CD4-positive, CD25-positive, alpha-beta regulatory T cell (primary cell): ENCODE measurements at regions not wholly inside any gene's neighbourhood (a gene's known extent, or its start where the extent isn't known, plus 50 kb on each side); places are given as distances from the start of the nearest gene placed in this dataset.

ENCODE experiments used
- ATAC-seq, 2 donors: fragments of 150-1000 bp; cut with Tn5 transposase; one replicate each; pipeline ENCODE4 v1.10.0; 2021; ENCODE audit warnings: low read depth in 2 of 2, moderate number of reproducible peaks in 2 of 2, moderate library complexity in 1 of 2
- DNase-seq, 3 donors: peaks; one replicate each; pipeline versions ENCODE4 v3.0.0 to v3.0.0-alpha.2; 2012 to 2022; ENCODE audit warnings: mixed read lengths in 1 of 3
- H3K27ac ChIP-seq: one replicate; pipeline ENCODE4 v1.7.0; 2013; ENCODE audit warnings: mild to moderate bottlenecking, low read length; ENCODE audit not compliant: insufficient read depth, poor library complexity, severe bottlenecking
- H3K27me3 ChIP-seq: one replicate; pipeline ENCODE4 v1.7.0; 2013; ENCODE audit warnings: low read length; ENCODE audit not compliant: control insufficient read depth, insufficient read depth
- H3K36me3 ChIP-seq: one replicate; pipeline ENCODE4 v1.7.0; 2013; ENCODE audit warnings: mild to moderate bottlenecking, low read length, moderate library complexity; ENCODE audit not compliant: control insufficient read depth, insufficient read depth
- H3K4me1 ChIP-seq: 2 replicates; pipeline ENCODE4 v1.7.0; 2013; ENCODE audit warnings: mild to moderate bottlenecking, low read length; ENCODE audit not compliant: insufficient read depth, control insufficient read depth, poor library complexity, severe bottlenecking
- H3K4me3 ChIP-seq: one replicate; pipeline ENCODE4 v1.7.0; 2013; ENCODE audit warnings: low read depth, mild to moderate bottlenecking, low read length, moderate library complexity
- H3K9me3 ChIP-seq, 2 experiments: 1 replicate in 1 of 2; 2 replicates in 1 of 2; pipeline ENCODE4 v1.7.0; 2013; ENCODE audit warnings: low read length in 2 of 2, mild to moderate bottlenecking in 1 of 2, moderate library complexity in 1 of 2; ENCODE audit not compliant: control insufficient read depth in 2 of 2
- H3K27ac Mint-ChIP-seq, 3 donors: one replicate each; pipeline ENCODE4 v1.8.0; 2020 to 2022; ENCODE audit warnings: mild to moderate bottlenecking in 3 of 3, mixed read lengths in 3 of 3, moderate library complexity in 2 of 3
- H3K27me3 Mint-ChIP-seq: one replicate; pipeline ENCODE4 v1.8.0; 2022; ENCODE audit warnings: mild to moderate bottlenecking, mixed read lengths
- H3K36me3 Mint-ChIP-seq: one replicate; pipeline ENCODE4 v1.8.0; 2020; ENCODE audit warnings: mixed read lengths
- H3K4me1 Mint-ChIP-seq, 4 donors: one replicate each; pipeline ENCODE4 v1.8.0; 2020 to 2022; ENCODE audit warnings: mixed read lengths in 4 of 4, mild to moderate bottlenecking in 1 of 4
- H3K4me3 Mint-ChIP-seq, 4 donors: one replicate each; pipeline ENCODE4 v1.8.0; 2020 to 2022; ENCODE audit warnings: mild to moderate bottlenecking in 4 of 4, mixed read lengths in 4 of 4, moderate library complexity in 3 of 4
- H3K9me3 Mint-ChIP-seq, 7 donors: one replicate each; pipeline ENCODE4 v1.8.0; 2020 to 2022; ENCODE audit warnings: mixed read lengths in 7 of 7, mild to moderate bottlenecking in 3 of 7, moderate library complexity in 2 of 7

DNA sequence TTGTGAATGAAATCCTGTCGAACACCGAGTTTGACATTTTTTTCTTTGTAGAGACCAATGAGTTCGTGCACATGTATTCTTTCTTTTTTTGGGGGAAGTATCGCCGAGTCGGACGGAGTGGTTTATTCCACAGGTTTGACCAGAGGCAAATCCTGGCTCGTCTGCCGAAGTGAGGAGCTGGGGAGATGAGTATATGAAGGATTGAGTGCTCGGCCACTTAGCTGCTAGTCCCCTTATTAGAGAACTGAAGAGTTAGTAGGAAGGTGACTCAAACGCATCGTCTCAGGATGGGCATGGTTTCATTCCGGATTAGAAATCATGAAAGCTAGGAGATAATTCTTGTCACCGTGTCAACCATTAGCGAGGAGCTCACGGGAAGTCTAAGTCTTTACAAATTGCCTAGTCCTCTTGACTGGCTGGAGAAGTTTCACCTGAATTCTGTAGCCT, 154.7 kb upstream of the GOLIM4 start:
- H3K27me3 Mint-ChIP-seq: peaks cover 22% of the 10 kb centered on the region
- H3K4me3 Mint-ChIP-seq: peak overlapping the region in 1 of 4 donors; percentile 51
- no peak overlapping the region for H3K27ac Mint-ChIP-seq

GRCh38 chr3:168249550-168250414, 154.1 kb upstream of the GOLIM4 start:
- Histone ChIP-seq H3K27ac (no peak overlapping the region), H3K4me3 (no peak overlapping the region), H3K9me3 (no peaks in the 10 kb centered on the region), H3K27me3 (peaks cover 8% of the 10 kb centered on the region), H3K4me1 (peaks cover 3% of the 10 kb centered on the region), H3K36me3 (no peaks in the 10 kb centered on the region)
- no peak overlapping the region for H3K27ac Mint-ChIP-seq
- H3K27me3 Mint-ChIP-seq: peaks cover 22% of the 10 kb centered on the region
- peak in 1 of 3 donors; percentile 23 for DNase-seq
- peak; percentile 14 to 28 for ATAC-seq
- H3K4me1 Mint-ChIP-seq: peaks cover 0 to 4% (median 2%) of the 10 kb centered on the region in 4 donors
- peaks cover 0 to 6% (median 0%) of the 10 kb centered on the region in 7 donors for H3K9me3 Mint-ChIP-seq
- H3K4me3 Mint-ChIP-seq: no peak overlapping the region
- no peaks in the 10 kb centered on the region for H3K36me3 Mint-ChIP-seq

More for the DNA sequence above, 154.7 kb upstream of the GOLIM4 start:
- Mint-ChIP-seq H3K9me3 (peaks cover 0 to 8% (median 0%) of the 10 kb centered on the region in 7 donors), H3K36me3 (no peaks in the 10 kb centered on the region), H3K4me1 (peaks cover 0 to 4% (median 2%) of the 10 kb centered on the region in 4 donors)
- DNase-seq (no peak), ATAC-seq (no peak)
- Histone ChIP-seq H3K27me3 (peaks cover 8% of the 10 kb centered on the region), H3K4me1 (peaks cover 3% of the 10 kb centered on the region), H3K27ac (no peak overlapping the region), H3K9me3 (no peaks in the 10 kb centered on the region), H3K4me3 (no peak overlapping the region), H3K36me3 (no peaks in the 10 kb centered on the region)

- peaks cover 0 to 4% (median 2%) of the 10 kb centered on the region in 4 donors for H3K4me1 Mint-ChIP-seq
- Histone ChIP-seq H3K4me3 (no peak overlapping the region), H3K36me3 (no peaks in the 10 kb centered on the region), H3K27me3 (peaks cover 8% of the 10 kb centered on the region), H3K9me3 (no peaks in the 10 kb centered on the region), H3K4me1 (peaks cover 3% of the 10 kb centered on the region), H3K27ac (no peak overlapping the region)
- ATAC-seq (no peak), DNase-seq (no peak)
- H3K36me3 Mint-ChIP-seq: no peaks in the 10 kb centered on the region
- peaks cover 22% of the 10 kb centered on the region for H3K27me3 Mint-ChIP-seq
- H3K4me3 Mint-ChIP-seq: no peak overlapping the region
- peaks cover 0 to 4% (median 0%) of the 10 kb centered on the region in 7 donors for H3K9me3 Mint-ChIP-seq
- no peak overlapping the region for H3K27ac Mint-ChIP-seq
These were observed 153.5 kb upstream of the GOLIM4 start for GRCh38 chr3:168249205-168249549.

GRCh38 chr3:168248383-168249204, 152.9 kb upstream of the GOLIM4 start:
- Histone ChIP-seq H3K27ac (no peak overlapping the region), H3K36me3 (no peaks in the 10 kb centered on the region), H3K4me1 (peaks cover 3% of the 10 kb centered on the region), H3K4me3 (no peak overlapping the region), H3K27me3 (peaks cover 8% of the 10 kb centered on the region), H3K9me3 (no peaks in the 10 kb centered on the region)
- H3K27ac Mint-ChIP-seq: no peak overlapping the region
- no peak for DNase-seq
- H3K36me3 Mint-ChIP-seq: no peaks in the 10 kb centered on the region
- H3K4me3 Mint-ChIP-seq: no peak overlapping the region
- ATAC-seq: no peak
- peaks cover 0 to 4% (median 2%) of the 10 kb centered on the region in 4 donors for H3K4me1 Mint-ChIP-seq
- peaks cover 22% of the 10 kb centered on the region for H3K27me3 Mint-ChIP-seq
- H3K9me3 Mint-ChIP-seq: peaks cover 0 to 4% (median 0%) of the 10 kb centered on the region in 7 donors

- no peak overlapping the region for H3K27ac ChIP-seq
- Mint-ChIP-seq H3K4me3 (no peak overlapping the region), H3K36me3 (no peaks in the 10 kb centered on the region), H3K27ac (no peak overlapping the region), H3K9me3 (peaks cover 0 to 8% (median 2%) of the 10 kb centered on the region in 7 donors), H3K4me1 (no peaks in the 10 kb centered on the region), H3K27me3 (peaks cover 9% of the 10 kb centered on the region)
- no peaks in the 10 kb centered on the region for H3K9me3 ChIP-seq
- H3K27me3 ChIP-seq: no peaks in the 10 kb centered on the region
- no peaks in the 10 kb centered on the region for H3K4me1 ChIP-seq
- ATAC-seq: no peak
- no peak for DNase-seq
- H3K36me3 ChIP-seq: no peaks in the 10 kb centered on the region
- no peak overlapping the region for H3K4me3 ChIP-seq
These were observed 145.4 kb upstream of the GOLIM4 start for GRCh38 chr3:168241156-168241555.

DNA sequence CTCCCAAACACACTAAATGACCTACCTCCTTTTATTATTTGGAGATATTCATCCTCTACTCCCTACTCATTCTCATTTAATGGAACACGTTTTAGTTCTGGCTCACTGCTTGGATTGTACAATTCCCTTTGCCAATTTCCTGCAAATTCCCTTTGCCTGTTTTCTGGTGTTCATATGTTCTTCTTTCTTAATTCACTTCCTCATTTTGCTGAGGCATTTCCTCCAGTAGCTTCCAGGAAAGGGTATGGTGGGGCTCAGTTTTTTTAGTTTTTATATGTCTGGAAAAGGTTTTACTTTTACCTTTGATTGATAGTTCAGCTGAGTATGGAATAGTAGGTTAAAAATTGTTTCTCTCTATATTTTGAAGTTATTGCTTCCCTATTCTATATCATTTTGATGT, 143.6 kb upstream of the GOLIM4 start:
- Mint-ChIP-seq H3K27ac (no peak overlapping the region), H3K4me1 (no peaks in the 10 kb centered on the region), H3K36me3 (no peaks in the 10 kb centered on the region), H3K9me3 (peaks cover 0 to 8% (median 2%) of the 10 kb centered on the region in 7 donors), H3K4me3 (no peak overlapping the region), H3K27me3 (peaks cover 4% of the 10 kb centered on the region)
- no peak for DNase-seq
- Histone ChIP-seq H3K9me3 (no peaks in the 10 kb centered on the region), H3K27me3 (no peaks in the 10 kb centered on the region), H3K36me3 (no peaks in the 10 kb centered on the region), H3K4me1 (no peaks in the 10 kb centered on the region), H3K27ac (no peak overlapping the region), H3K4me3 (no peak overlapping the region)
- no peak for ATAC-seq

- no peaks in the 10 kb centered on the region for H3K9me3 ChIP-seq
- no peaks in the 10 kb centered on the region for H3K27me3 ChIP-seq
- no peaks in the 10 kb centered on the region for H3K4me1 ChIP-seq
- H3K4me3 Mint-ChIP-seq: no peak overlapping the region
- no peak for ATAC-seq
- no peaks in the 10 kb centered on the region for H3K4me1 Mint-ChIP-seq
- H3K36me3 ChIP-seq: no peaks in the 10 kb centered on the region
- no peaks in the 10 kb centered on the region for H3K36me3 Mint-ChIP-seq
- no peaks in the 10 kb centered on the region for H3K27me3 Mint-ChIP-seq
- no peak overlapping the region for H3K27ac ChIP-seq
- no peak for DNase-seq
- H3K27ac Mint-ChIP-seq: no peak overlapping the region
- no peak overlapping the region for H3K4me3 ChIP-seq
- H3K9me3 Mint-ChIP-seq: peaks cover 0 to 3% (median 0%) of the 10 kb centered on the region in 7 donors
These were observed 137.3 kb upstream of the GOLIM4 start for GRCh38 chr3:168233001-168233400.
